HG03342 (cell line): ENCODE measurements at regions not wholly inside any gene's neighbourhood (a gene's known extent, or its start where the extent isn't known, plus 50 kb on each side); places are given as distances from the start of the nearest gene placed in this dataset.
"Not testable (repeated sequence)": the region's sequence is repeated elsewhere in the genome, so short reads cannot be mapped to it uniquely, and the experiment has no call there.

ENCODE experiments used
- ATAC-seq: cut with Tn5 transposase; IDR thresholded peaks from one replicate; pipeline ENCODE4 v1.9.1; 2021; ENCODE audit warnings: mild to moderate bottlenecking, moderate library complexity; ENCODE audit not compliant: unreplicated experiment

DNA sequence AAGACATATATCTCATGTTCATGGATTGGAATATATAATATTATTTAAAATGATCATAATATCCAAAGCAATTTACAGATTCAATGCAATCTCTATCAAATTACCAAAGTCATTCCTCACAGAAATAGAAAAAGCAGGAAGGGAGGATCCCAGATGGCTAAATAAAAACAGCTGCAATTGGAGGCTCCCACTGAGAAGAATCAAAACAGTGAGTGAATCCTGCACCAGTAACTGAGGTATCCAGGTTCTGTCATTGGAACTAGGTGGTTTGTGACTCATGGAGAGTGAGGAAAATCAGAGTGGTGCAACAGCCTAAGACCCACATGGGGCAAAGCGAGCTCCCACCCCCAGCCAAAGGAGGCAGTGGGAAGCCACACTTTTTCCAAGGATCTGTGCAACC is 128.4 kb downstream of the MTERF1 start:
- no peak for ATAC-seq

DNA sequence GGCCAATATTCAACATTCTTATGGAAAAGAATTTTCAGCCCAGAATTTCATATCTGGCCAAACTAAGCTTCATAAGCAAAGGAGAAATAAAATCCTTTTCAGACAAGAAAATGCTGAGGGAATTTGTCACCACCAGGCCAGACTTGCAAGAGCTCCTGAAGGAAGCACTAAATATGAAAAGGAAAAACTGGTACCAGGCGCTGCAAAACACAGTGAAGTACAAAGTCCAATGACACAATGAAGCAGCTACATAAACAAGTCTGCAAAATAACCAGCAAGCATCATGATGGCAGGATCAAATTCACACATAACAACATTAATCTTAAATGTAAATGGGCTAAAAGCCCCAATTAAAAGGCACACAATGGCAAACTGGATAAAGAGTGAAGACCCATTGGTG is 126.2 kb downstream of the MTERF1 start:
- ATAC-seq = not testable (repeated sequence)

DNA sequence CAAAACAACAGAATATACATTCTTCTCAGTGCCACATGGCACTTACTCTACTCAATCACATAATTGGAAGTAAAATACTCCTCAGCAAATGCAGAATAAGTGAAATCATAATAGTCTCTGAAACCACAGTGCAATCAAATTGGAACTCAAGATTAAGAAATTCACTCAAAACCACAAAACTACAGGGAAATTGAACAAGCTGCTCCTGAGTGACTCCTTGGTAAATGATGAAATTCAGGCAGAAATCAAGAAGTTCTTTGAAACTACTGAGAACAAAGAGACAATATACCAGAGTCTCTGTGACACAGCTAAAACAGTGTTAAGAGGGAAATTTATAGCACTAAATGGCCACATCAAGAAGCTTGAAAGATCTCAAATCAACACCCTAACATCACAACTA is 125.4 kb downstream of the MTERF1 start:
- ATAC-seq = not testable (repeated sequence)

DNA sequence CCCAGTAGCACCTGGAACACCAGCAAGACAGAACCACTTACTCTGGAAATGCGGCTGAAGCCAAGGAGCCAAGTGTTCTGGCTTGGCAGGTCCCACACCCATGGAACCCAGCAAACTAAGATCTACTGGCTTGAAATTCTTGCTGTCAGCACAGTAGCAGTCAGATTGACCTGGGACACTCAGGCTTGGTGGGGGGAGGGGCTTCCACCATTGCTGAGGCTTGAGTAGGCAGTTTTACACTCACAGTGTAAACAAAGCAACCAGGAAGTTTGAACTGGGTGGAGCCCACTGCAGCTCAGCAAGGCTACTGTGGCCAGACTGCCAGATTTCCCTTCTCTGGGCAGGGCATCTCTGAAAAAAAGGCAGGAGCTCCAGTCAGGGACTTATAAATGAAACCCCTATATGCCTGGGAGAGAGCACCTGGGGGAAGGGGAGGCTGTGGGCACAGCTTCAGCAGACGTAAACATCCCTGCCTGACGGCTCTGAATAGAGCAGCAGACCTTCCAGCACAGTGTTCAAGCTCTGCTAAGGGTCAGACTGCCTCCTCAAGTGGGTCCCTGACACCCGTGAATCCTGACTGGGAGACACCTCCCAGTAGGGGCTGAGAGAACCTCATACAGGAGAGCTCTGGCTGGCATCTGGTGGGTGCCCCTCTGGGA is 121.2 kb downstream of the MTERF1 start:
- ATAC-seq = no peak

DNA sequence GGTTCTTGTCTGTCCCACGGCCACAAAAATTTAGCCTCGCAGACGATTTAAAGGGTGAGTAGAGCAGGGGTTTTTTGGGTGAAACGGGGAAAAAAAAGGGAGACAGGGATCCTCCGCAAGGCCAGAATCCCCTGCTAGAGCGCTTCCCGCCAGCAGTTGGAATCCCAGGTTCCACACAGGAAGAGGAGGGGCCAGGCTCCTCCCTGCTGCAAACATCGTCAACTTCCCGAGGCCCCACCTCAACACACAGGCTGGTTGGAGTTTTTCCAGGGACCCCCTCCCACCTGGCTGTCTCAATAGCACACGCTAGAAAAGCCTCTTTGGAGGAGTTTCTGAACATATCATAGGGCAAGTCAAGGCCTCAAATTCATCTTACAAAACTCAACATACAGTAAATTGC is 112.7 kb downstream of the MTERF1 start:
- no peak for ATAC-seq

DNA sequence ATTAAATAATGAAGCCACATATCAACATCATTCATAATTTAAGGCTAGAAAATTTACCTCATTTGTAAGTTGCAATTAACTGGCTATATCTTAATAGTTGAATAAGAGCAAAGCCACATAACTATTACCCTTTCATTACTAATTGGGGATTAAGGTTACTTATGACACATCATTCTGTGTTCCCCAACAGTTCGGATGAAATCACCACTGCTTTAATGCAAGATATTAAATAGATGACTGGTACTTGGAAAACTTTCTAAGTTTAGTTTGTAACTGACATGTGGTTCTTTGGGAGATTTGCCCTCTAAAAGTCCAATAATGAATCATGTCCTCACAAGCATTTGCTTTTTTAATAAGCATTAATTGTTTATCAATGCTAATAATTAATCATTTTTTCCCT is 109.1 kb downstream of the MTERF1 start:
- ATAC-seq = no peak

DNA sequence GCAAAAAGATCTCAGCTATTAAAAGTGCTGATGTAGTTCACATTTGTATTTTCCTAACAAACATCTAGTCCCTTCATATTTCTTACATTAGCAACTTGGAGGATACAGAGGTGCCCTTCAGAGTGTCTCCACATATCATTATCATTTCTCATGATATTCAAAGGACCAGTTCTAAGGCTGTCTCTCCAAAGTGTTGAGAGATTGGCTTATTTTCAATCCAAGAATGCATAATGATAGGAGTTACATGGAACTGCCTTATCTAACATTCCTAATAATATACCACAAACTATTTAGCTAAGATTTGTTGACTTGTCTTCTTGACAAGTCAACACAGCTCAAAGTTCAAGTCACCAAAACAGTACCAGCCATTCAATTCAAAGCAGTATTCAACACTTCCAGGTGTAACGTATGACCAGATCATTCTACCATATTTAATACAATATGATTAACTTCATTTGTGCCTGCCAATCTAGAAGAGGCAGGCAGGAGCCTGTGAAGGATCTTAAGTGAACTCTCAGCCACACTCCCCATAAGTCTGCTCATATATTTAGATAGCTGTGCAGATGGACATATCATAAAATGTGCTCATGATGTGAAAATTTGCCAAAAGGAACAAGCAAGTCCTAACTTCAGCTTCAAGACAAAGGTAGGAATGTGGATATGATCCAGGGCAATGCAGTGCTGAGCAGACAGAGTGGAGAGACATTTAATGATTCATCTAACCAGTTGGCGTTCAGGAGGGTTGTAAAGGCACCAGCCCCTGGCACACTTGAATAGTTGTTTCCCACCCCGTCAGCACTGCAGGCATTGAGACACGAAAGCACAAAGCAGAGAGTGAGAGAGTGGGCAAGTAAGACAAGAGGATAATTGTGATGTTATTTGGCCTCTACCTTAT is 108.3 kb downstream of the MTERF1 start:
- no peak for ATAC-seq

DNA sequence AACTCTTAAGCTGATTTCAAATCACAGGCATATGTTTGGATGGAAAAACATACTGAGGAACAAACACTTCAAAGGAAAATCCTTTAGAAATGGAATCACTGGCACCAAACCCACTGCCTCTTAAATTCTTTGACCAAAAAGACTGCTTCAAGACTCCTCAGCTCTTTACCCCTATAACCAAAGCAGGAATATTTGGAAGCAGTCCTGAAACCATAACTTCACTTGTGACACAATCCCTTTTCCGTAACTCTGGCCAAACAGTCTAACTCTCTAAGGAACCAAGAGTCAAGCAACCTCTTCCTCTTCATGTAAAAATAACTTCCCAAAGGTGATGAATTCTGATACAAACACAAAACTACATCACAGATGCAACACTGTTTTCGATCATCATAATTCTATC is 104.3 kb downstream of the MTERF1 start:
- ATAC-seq = no peak

DNA sequence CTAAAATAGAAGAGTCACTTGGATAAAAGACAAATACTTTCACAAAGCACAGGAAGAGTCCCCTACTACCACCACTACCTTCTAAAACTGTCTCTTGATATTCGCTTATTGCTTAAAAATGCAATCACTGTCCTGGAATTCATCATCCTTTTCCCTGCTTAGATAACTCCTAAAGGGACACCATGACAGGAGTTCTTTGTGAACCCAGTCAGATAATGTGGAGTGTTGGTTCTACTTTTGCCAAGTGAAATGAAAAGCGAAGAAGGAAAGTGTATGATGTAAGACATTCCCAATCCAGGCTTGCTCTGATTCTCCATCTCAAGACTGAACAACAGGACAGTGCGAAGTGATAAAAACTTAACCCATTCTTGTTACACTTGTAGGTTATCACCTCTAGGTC is 103.0 kb downstream of the MTERF1 start:
- ATAC-seq = no peak

DNA sequence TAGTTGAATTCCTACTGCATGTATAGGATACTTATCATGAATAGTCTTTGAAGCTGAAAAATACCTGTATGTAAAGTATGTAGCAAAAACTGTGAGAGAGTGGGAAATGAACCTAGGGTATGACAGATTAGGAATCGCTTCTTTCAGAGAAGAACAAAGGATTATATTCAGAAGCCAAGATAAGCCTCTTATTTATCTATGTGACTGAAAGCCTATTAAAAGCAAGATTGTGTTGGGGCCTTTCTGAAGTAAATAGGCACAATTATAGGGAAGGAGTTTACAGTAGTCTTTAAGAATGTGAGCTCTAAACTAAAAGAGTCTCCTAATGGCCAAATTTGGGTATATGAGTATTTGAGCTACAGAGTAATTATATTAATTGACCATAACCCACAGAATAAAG is 102.1 kb downstream of the MTERF1 start:
- no peak for ATAC-seq

DNA sequence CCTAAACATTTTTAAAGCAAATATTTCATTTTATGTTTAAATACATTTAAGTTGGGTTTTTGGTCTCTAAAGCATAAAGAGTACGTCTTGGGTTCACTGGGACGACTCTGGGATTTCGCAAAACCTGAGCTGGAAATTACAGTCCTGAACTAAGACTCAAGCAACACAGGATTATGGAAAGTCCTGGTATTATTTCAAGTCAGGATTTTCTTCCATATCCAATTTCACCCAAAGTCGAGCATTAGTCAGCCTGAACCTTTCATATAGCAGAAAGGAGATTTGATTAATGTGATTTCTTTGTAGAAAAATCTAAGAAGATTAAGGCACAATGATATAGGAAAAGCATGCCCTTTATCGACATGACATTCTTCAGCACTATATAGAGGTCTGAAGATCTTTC is 100.0 kb downstream of the MTERF1 start:
- ATAC-seq = no peak

DNA sequence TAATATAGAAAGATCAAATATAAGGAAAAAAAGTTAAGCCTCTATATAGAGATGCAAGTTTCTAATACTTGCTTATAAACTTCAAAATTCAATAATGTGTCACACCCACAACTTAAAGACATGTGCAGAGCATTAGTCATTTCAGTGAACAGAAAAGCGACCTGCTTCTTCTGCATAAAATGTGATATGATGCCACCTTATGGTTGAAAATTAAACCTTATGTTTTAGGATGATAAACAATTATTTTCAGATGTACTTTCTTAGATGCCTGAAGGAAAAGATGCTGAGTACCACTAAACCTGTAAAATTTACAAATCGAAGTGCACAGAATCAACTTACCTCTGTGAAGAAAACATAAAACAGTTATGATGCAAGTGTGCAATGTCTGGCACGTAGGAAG is 96.0 kb downstream of the MTERF1 start:
- no peak for ATAC-seq

DNA sequence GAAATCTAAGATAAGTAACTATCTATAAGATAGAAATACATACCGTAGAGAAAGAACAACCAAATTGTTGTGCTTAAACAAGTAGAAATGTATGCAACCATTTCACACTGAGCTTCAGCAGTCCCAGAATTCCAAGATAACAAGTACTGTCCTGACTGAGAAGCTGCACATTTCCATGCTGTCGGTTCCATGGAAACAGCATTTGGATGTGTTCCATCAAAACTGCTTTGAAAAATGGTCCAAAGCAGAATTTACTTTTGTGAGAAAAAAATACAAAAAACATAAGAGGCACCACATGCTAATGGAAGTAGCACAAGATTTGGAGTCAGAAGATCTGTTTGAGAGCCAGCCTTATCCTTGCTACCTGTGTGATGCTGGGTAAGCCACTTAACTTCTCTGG is 92.6 kb downstream of the MTERF1 start:
- no peak for ATAC-seq

DNA sequence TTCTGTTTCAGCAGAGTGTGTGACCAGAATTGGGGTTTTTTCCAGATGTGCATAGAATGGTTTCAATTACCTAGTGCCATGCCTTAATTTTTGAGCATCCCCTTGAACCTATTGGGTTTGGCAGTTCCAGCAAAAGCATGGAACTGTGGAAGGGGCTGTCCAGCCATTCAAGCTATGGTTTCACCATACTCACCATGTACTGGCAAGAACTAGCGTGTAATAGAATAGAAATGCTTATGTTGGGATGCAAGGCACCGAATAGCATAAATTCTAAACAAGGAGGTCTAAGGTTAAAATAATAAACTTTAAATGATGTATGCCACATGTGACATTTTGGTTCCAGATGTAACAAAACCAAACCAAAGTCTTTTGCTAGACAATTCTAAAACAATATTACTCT is 91.4 kb downstream of the MTERF1 start:
- no peak for ATAC-seq

DNA sequence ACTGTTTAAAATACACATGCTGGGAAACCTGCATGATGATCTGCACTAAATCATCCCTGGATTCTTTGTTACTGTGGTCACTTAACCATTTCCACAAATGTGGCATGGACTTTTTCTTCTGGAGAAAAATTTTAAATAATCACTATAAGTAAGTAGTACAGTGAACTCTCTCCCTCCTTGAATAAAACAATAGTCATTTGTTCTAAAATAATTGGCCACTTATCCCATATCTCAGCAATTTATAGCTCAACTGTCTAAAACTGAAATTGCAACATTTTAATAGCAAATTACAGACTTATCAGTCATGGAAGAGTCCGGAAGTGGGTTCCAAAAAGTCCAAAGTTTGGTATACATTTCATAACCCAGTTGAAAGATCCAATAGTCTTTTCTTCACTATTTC is 90.9 kb downstream of the MTERF1 start:
- no peak for ATAC-seq

DNA sequence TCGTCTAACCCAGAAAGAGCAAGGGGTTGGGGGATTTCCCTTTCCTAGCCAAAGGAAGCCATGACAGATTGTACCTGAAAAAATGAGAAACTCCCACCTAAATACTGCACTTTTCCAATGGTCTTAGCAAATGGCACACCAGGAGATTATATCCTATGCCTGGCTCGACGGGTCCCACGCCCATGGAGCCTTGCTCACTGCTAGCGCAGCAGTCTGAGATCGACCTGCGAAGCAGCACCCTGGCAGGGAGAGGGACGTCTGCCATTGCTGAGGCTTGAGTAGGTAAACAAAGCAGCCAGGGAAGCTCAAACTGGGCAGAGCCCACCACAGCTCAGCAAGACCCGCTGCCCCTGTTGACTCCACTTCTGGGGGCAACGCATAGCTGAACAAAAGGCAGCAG is 89.9 kb downstream of the MTERF1 start:
- ATAC-seq = not testable (repeated sequence)

DNA sequence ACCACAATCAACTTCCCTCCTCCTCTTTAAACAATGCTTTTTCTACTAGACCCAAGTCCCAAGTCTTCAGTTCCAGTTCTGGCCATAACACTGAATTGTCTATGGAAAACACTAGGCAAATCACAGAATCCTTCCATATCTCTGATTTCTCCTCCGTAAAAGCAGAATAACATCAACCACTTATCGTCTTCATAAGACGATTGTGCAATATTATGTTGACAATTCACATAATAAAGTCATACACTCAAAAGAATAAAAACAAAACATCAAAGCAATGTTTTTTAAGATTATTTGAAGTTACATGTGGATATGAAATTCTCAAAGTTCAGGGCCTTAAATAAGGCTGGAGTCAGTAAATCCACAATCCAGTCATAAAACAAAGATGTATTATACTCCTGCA is 84.4 kb downstream of the MTERF1 start:
- no peak for ATAC-seq

DNA sequence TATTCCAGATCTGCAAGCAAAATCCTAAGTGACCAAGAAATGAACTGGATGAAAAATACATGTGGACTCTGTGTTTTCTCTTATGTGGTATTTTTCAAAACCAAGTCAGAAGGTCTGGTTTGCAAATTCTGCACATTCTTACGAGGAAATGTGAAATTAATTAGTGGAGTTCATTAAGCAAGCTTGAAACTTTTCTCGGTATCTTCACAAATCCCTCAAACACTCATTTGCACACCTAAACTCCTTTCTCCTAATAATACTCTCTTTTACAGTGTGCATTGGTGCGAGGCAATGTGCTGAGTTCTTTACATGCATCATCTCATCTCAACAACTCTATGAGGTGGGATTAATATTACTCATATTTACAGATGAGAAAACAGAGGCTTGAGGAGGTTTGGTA is 82.1 kb downstream of the MTERF1 start:
- no peak for ATAC-seq

DNA sequence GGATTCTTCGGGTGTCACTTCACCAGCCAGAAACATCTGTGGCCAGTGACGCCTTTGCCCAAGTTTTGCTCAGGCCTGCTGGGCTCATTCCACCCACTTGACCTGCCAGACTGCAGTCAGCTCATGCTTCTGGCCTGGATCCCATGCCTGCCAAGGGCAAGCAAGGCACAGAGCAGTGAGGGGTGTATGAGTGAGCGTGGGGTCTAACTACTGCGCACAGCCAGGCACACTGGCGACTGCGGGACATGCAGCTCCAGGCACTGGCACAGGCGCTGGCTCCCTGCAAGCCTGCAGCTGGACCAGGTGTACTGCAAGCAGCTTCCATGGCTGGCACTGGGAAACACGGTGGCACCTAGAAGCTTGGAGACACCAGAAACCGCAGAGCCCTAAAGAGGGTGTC is 80.1 kb downstream of the MTERF1 start:
- ATAC-seq = no peak

DNA sequence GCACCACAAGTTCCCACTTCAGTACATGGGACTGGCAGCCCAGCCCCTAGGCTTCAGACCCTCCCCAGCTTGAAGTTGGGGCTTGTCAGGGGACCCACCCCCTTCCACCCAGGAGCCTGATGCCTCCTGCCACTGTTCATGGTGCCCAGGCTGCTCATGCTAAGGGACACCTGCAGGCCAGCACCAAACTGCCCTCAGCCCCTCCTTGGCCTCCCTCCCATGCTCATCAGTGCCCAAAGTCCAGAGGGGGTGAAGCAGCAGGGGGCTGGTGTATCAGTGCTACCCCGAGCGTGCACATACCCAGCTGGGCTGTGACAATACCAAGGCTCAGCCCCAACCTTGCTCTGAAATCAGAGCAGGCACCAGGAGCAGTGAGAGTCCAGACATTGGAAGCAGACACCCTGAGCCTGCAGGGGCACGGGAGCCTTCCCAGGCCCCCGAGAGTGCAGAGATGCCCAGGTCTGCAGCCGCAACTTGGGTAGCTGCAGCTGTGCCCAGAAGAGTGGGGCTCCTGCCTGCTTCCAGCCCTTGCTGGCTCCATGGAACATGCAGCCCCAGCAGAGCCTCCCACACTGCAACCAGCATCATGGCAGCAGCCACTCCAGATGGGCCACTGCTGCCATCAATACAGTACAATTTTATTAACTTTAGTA is 79.0 kb downstream of the MTERF1 start:
- ATAC-seq = no peak

DNA sequence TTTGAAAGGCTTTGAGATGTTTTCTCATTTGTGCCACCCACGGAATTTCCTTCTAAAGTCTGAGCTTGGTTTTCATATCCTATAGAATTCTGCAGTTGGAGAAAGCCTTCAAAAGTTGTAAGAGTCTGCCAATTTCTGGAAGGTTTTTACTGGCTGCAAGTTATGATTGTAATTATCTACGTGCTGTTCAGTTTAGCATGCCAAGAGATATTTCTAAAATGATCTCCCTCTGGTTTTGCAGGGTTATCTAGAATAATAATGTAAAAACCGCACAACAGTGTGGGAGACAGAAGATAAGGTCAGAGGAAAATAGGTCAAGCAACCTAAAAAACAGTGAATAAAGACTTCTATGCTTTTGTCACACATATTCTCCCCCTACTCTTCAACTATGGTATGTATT is 69.3 kb downstream of the MTERF1 start:
- ATAC-seq = no peak

DNA sequence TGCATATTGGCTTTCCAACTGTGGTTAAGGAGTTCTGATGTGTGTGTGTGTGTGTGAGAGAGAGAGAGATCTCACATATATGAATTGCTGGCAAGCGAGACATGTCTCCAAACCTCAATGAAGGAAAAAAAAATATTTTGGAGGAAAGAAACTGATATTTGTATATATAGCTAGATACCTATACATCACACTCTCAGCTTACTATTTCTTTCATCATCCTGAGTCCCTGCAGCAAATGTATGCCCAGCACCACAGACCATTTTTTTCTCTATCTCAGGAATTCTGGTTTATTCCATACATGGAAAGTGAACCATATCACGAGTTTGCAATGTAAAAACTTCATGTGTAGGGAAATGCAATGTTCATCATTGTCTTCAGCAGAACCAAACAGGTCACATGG is 68.9 kb downstream of the MTERF1 start:
- ATAC-seq = no peak
